Gastrocnemius medialis (tissue), 4 donors: ENCODE measurements at regions not wholly inside any gene's neighbourhood (a gene's known extent, or its start where the extent isn't known, plus 50 kb on each side); places are given as distances from the start of the nearest gene placed in this dataset.

ENCODE experiments used
- POLR2A ChIP-seq, 2 donors: fragments of 450-650 bp; IDR thresholded peaks; one replicate each; pipeline ENCODE4 v1.6.1; 2017; ENCODE audit warnings: antibody characterized with exemption in 2 of 2, mild to moderate bottlenecking in 2 of 2, moderate library complexity in 2 of 2
- TF ChIP-seq, protein P1 (sequence below), 5 experiments: fragments of 450-650 bp in 3 of 5; fragments of 200-600 bp in 2 of 5; sonication (generic) in 2 of 5; IDR thresholded peaks in 4 of 5; conservative IDR thresholded peaks in 1 of 5; 1 replicate in 4 of 5; 2 replicates in 1 of 5; pipeline ENCODE4 v1.5.1; 2016 to 2019; ENCODE audit warnings: antibody characterized with exemption in 5 of 5, mild to moderate bottlenecking in 3 of 5, moderate library complexity in 3 of 5

GRCh38 chr22:49352361-49353169, 475.1 kb downstream of the BRD1 start:
- TF ChIP-seq, protein P1, sequence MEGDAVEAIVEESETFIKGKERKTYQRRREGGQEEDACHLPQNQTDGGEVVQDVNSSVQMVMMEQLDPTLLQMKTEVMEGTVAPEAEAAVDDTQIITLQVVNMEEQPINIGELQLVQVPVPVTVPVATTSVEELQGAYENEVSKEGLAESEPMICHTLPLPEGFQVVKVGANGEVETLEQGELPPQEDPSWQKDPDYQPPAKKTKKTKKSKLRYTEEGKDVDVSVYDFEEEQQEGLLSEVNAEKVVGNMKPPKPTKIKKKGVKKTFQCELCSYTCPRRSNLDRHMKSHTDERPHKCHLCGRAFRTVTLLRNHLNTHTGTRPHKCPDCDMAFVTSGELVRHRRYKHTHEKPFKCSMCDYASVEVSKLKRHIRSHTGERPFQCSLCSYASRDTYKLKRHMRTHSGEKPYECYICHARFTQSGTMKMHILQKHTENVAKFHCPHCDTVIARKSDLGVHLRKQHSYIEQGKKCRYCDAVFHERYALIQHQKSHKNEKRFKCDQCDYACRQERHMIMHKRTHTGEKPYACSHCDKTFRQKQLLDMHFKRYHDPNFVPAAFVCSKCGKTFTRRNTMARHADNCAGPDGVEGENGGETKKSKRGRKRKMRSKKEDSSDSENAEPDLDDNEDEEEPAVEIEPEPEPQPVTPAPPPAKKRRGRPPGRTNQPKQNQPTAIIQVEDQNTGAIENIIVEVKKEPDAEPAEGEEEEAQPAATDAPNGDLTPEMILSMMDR (IDR thresholded peaks at IDR 0.05 in 4 of 5, conservative IDR thresholded peaks at IDR 0.05 in 1 of 5): no peak
- no peak for TF ChIP-seq POLR2A (IDR thresholded peaks at IDR 0.05)
